ENCODE measurements at regions not wholly inside any gene's neighbourhood (a gene's known extent, or its start where the extent isn't known, plus 50 kb on each side); places are given as distances from the start of the nearest gene placed in this dataset.

- TF ChIP-seq USF2 (IDR thresholded peaks at IDR 0.05; ENCODE audit: borderline replicate concordance, low read depth, low read length) (no peak), RCOR1 (conservative IDR thresholded peaks at IDR 0.05; ENCODE audit: low read depth, low read length) (no peak), PAX8 (IDR thresholded peaks at IDR 0.05) (no peak)
Measured at GRCh38 chrX:40331762-40332161, 234.0 kb upstream of the BCOR start (continued).

DNA sequence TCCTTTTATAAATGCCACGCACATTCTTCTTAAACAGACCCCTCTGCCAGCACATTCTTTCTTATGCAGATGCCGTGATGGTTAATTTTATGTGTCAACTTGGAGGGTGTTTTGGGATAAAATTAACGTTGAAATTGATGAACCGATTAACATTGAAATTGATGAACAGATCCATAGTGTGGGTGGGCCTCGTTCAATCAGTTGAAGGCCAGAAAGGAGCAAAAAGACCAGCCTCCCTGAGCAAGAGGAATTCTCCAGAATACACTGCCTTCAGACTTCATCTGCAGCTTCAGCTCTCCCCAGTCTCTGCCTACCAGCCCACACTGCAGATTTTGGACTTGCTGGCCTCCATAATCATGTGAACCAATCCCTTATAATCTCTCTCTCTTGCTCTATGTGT lies 233.6 kb upstream of the BCOR start:
- ChIA-PET RAD21 (ENCODE audit: unreplicated experiment) (no interaction called here), POLR2A (no interaction called here), SMC1A (ENCODE audit: uncharacterized antibody, unreplicated experiment) (no interaction called here), CTCF (no interaction called here)
- H3K4me3 ChIP-seq: no peak overlapping the region
- H4K20me1 ChIP-seq (ENCODE audit: control insufficient read depth, insufficient read depth): no peaks in the 10 kb centered on the region
- H3K36me3 ChIP-seq (ENCODE audit: control insufficient read depth in 2 of 2, insufficient read depth in 2 of 2, low read length in 1 of 2): no peaks in the 10 kb centered on the region
- DNase-seq (ENCODE audit: low read depth, low spot score) (no peak), ATAC-seq (no peak), FAIRE-seq (no peak)
- no peak overlapping the region for H3K27ac ChIP-seq (ENCODE audit: control insufficient read depth, insufficient read depth)
- WGBS (ENCODE audit: insufficient coverage, insufficient replicate concordance, low lambda C conversion rate, missing lambda C conversion rate): 30% methylated on average over 5 of the region's 5 CpGs
- H3K79me2 ChIP-seq (ENCODE audit: control insufficient read depth, insufficient read depth, low read length): no peaks in the 10 kb centered on the region
- H3K27me3 ChIP-seq (replicated peaks in 1 of 2; ENCODE audit: control insufficient read depth in 2 of 2, insufficient read depth in 2 of 2, low read length in 1 of 2): no peaks in the 10 kb centered on the region
- TF ChIP-seq ZNF217 (IDR thresholded peaks at IDR 0.05) (no peak), NFYA (IDR thresholded peaks at IDR 0.05; ENCODE audit: borderline replicate concordance, low read depth, low read length) (no peak), SMAD5 (IDR thresholded peaks at IDR 0.05; ENCODE audit: low read depth) (no peak), CREM (IDR thresholded peaks at IDR 0.05; ENCODE audit: low read depth) (no peak), MEF2B (IDR thresholded peaks at IDR 0.05; ENCODE audit: partially characterized antibody, poor library complexity, severe bottlenecking) (no peak), IRF3 (IDR thresholded peaks at IDR 0.05) (no peak), ESRRA (IDR thresholded peaks at IDR 0.05; ENCODE audit: low read length) (no peak), SIN3A (IDR thresholded peaks at IDR 0.05; ENCODE audit: low read depth, low read length) (no peak), TCF7 (IDR thresholded peaks at IDR 0.05; ENCODE audit: borderline replicate concordance) (no peak), IRF4 (IDR thresholded peaks at IDR 0.05; ENCODE audit: low read depth, low read length) (no peak), KLF5 (IDR thresholded peaks at IDR 0.05; ENCODE audit: partially characterized antibody) (no peak), WRNIP1 (IDR thresholded peaks at IDR 0.05; ENCODE audit: borderline replicate concordance, low read depth, low read length) (no peak), FOS (IDR thresholded peaks at IDR 0.05; ENCODE audit: borderline replicate concordance, extremely low read depth, insufficient read length) (no peak), POLR2A (IDR thresholded peaks at IDR 0.05; ENCODE audit: low read depth, low read length) (no peak), RB1 (IDR thresholded peaks at IDR 0.05; ENCODE audit: borderline replicate concordance) (no peak), MAX (IDR thresholded peaks at IDR 0.05; ENCODE audit: low read depth, low read length) (no peak)
- intact Hi-C loops (cut with micrococcal nuclease; ENCODE audit: unreplicated experiment) (no loop called here), in situ Hi-C loops (cut with MboI) (no loop called here)
- no peaks in the 10 kb centered on the region; the same call in 2 of the 3 replicates for H3K9me3 ChIP-seq (replicated peaks; ENCODE audit: control insufficient read depth, insufficient read depth, low read length)
- no TSS peak for BruUV-seq (replicated peaks)
- no peak overlapping the region for H3K4me2 ChIP-seq (ENCODE audit: control insufficient read depth, insufficient read depth)
- H2AFZ ChIP-seq (ENCODE audit: control insufficient read depth, low read depth, low read length): no peak overlapping the region
- H3K9ac ChIP-seq (ENCODE audit: control insufficient read depth, insufficient read depth, low read length): no peak overlapping the region
- no peaks in the 10 kb centered on the region for H3K4me1 ChIP-seq (ENCODE audit: control insufficient read depth, insufficient read depth, low read length)
